CD4-positive, alpha-beta T cell treated with Interleukin-17A for 1 hour (primary cell): ENCODE measurements at regions not wholly inside any gene's neighbourhood (a gene's known extent, or its start where the extent isn't known, plus 50 kb on each side); places are given as distances from the start of the nearest gene placed in this dataset.

Experiments used
- DNase-seq: peaks from one replicate; pipeline ENCODE4 v3.0.0-alpha.2; 2020

DNA sequence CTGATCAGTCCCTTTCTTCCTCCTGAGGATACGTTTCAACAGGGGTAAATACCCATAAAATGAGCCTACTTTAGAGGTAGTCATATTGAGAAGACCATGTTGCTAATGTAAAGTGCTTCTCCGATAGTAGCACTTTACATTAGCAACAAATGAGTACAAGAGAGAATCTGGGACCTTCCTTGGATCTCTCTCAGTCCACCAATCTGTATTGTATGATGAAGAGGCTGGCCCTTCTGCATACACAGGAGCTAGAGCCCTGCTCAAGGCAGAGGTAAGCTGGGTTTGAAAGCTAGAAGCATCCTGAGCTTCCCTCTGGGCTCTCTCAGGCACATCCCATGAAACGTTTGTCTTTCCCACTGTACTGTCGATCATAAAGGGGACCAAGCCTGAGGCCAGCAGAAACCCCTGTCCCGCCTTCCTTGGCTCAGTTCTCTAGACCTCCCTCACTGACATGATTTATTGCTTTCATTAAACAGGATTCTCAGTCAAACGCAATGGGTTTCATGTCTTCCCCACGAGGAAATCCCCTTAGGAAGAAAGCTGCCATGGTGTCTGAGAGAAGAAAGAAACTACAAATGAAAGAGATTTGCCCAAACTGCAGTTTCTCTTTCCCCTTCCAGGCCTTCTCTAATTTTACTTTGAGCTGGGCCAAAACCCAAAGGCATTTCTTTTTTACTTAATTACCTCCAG, 62.8 kb upstream of the BCAR3 start:
- no peak for DNase-seq

DNA sequence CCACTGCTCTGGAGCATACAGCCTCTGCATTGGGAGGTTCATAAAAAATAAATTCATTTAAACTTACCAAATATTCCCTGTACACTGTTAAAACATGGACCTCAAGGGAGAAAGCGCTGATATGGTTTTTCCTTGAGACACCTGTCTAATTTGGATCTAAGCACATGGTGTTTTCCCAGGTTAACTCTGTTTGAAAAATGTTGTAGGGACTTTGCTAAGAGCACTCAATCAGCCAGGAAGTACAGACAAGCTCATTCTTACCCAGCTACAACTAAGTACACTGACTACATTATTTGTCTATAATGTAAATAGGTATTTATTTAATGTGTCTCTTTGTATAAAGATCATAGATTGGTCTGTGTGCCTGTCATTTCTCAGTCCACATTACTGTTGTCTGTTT, 61.8 kb upstream of the BCAR3 start:
- no peak for DNase-seq

DNA sequence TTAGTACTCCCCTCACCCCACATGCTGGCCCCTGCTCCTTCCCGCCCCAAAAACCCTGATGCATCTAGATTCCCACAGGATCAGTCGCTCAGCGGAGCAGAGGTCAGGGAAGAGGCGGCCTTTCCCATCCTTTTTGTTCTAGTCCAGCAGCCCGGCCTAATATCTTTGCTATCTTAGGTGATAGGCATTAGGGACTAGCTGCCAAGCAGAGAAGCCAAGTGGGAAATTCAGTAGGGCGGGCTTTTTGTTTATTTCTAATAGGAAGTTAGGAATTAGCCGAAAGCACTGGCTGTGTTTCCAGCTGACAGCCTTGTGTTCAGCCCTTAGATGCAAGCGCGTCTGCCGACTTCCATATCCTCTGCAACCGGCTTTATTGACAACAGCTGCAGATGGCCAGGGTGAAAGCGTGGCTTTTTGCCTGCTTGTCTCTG, 59.0 kb upstream of the BCAR3 start:
- DNase-seq, result no peak

DNA sequence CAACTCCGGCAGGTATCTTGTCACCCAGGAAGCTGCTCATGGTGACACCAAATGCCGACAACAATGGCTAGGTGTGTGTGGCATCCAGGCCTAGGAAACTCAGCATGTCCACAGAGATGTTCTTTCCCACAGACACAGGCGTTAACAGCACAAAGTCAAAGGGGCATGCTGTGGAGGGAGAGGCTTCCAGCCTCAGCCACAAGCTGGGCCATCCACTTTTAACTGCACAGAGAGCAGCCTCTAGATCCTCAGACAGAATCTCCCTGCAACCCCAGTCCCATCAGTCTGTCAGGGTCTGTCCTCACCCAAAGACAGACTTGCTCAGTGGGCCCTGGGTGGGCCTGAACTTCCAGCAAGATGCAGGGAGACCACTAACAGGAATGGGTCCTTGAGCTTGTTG, 58.5 kb upstream of the BCAR3 start:
- no peak for DNase-seq

DNA sequence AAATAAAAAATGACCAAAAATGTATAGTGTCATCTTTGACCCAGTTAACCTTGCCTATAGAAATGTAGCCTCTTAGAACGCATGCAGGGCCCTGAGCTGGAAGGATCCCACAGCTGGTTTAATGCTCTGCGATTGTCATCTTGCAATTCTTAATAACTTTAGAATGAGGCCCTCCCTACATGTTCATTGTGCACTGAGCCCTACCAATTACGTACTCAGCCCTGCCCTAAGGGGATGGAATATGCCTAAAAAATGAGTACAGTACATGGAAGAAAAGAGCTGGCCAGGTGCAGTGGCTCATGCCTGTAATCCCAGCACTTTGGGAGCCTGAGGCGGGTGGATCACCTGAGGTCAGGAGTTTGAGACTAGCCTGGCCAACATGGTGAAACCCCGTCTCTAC, 57.8 kb upstream of the BCAR3 start:
- no peak for DNase-seq

DNA sequence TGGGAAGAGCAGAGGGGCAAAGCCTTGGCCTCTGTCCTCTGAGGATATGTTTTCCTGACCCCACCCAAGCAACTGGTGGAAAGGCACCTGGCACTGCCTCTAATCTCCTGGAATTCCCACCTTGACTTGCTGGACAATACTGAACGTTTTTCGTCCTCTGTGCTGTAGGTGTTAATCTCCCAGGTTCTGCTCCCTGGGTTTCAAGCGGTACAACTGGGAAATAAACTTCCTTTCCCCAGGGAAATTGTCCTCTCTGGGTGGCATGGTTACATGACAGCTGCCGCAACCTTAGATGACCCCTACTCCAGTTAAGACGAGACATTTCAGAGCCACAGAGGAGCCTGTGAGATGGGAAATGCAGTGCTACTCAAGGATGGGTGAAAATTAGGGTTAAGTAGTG, 57.3 kb upstream of the BCAR3 start:
- DNase-seq, result no peak

DNA sequence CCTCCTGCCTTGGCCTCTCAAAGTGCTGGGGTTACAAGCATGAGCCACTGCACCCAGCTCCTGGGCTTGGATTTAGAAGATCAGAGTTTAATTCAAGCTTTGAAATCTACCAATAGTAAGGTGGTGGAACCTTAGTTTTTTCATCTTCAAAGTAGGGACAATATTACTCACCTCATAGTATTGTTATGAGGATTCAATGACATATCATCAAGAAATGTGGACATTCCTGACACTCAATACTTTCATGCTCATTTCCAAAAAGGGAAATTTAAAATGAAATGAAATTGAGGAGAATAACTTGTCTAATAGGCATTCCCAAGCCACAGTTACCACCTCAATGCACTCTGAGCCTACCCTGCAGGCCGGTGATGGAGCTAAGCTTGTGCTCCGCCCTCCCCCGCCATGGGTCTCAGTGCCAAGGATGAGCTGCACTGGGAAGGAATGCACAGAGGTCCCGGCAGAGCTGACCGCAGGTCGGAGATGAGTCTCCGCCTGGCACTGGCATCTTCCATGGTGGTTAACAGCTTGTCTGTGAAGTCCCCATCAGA, 56.5 kb upstream of the BCAR3 start:
- no peak for DNase-seq

DNA sequence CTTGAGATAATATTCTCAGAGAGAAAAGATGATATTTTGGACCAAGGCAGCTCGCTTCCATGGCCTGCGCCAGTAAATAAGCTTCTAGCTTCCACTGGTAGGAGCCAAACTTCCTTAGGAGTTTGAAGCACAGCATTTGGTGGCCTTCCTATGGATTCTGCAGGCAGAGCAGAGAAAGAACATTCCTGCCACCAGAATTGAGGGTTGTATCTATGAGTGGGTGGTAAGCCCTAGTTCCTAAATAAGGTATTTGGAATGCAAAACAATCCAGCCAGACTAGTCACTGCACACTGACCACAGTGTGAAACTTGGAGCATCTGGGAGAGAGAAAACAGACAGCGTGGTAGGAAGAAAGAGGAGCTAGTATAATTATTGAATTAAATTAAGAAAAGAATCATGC, 54.1 kb upstream of the BCAR3 start:
- no peak for DNase-seq

DNA sequence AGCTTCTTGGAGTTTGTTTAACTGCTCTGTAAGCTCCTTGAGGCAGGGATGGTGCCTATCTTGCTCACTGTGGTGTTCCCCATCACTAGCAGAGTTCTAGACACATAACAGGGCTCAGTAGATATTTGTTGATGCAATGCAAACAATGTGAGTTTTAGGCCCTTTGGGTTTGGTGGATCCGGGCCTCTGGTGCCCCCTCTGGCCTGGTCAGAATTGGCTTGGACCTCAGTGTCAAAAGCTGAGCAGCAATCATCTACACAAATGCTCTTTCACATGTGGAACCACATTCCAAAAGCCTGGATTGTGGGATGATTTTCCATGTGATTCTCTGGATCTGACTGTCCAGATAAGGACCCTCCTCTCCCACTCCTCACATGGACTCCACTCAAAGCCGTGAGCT, 53.4 kb upstream of the BCAR3 start:
- no peak for DNase-seq

DNA sequence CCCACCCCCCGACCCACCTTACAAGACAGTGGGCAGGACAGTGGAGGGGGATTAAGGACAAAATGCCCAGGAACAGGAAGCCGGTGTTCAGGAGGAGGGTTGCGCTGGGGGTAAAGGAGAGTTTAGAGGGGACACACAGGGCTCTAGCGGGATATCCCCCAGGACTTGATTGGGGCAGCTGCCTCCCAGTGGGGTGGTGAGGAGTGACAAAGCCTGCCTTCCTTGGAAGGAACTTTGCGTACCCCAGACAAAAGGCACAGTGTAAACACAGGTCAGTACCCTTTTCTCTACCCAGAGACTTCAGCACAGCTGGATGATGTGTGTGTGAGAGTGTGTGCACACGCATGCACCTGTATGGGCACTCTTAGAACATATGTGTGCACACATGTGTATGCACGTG, 51.7 kb upstream of the BCAR3 start:
- DNase-seq, result no peak

DNA sequence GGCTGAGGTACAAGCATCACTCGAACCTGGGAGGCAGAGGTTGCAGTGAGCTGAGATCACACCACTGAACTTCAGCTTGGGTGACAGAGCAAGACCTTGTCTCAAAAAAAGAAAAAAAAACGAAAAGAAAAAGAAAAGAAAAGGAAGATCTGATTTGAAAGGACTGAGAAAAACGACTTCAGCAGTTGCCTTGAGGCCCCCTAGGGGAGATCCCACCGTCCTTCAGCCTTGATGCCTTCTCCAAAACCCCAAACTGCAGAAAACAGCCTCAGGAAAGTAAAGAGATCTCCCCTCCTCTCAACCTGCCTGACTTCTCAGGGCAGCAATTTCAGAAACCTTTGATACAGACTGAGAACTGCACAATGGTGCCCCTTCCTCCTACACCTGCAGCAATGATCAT, 50.9 kb upstream of the BCAR3 start:
- DNase-seq, result no peak
